Cardiac muscle cell (in vitro differentiated cells and primary cell): ENCODE measurements at regions not wholly inside any gene's neighbourhood (a gene's known extent, or its start where the extent isn't known, plus 50 kb on each side); places are given as distances from the start of the nearest gene placed in this dataset.

Experiments
- DNase-seq, 2 donors: peaks; one replicate each; pipeline versions ENCODE4 v3.0.0 to v3.0.0-alpha.2; 2010 to 2017; ENCODE audit warnings: low read depth in 1 of 2, low spot score in 1 of 2
- H3K27ac ChIP-seq: fragments of 200-600 bp; sonication (generic); 2 replicates; pipeline ENCODE4 v1.5.1; 2016
- H3K27me3 ChIP-seq: fragments of 200-600 bp; sonication (generic); 2 replicates; pipeline ENCODE4 v1.6.0; 2016; ENCODE audit warnings: control low read depth
- H3K36me3 ChIP-seq: fragments of 200-600 bp; sonication (generic); 2 replicates; pipeline ENCODE4 v1.5.1; 2016; ENCODE audit warnings: control low read depth
- H3K4me1 ChIP-seq: fragments of 200-600 bp; sonication (generic); 2 replicates; pipeline ENCODE4 v1.8.1; 2017; ENCODE audit warnings: low read depth, mild to moderate bottlenecking, mixed run types
- H3K4me3 ChIP-seq: fragments of 200-600 bp; sonication (generic); 2 replicates; pipeline ENCODE4 v1.5.1; 2016; ENCODE audit warnings: mild to moderate bottlenecking
- H3K9me3 ChIP-seq: fragments of 200-600 bp; sonication (generic); 2 replicates; pipeline ENCODE4 v1.5.1; 2017; ENCODE audit warnings: low read depth, mild to moderate bottlenecking, control low read depth
- TF ChIP-seq, protein P1 (sequence below): IDR thresholded peaks from 2 replicates; pipeline ENCODE4 v1.5.1; 2012; ENCODE audit warnings: low read depth, mild to moderate bottlenecking, low read length

DNA sequence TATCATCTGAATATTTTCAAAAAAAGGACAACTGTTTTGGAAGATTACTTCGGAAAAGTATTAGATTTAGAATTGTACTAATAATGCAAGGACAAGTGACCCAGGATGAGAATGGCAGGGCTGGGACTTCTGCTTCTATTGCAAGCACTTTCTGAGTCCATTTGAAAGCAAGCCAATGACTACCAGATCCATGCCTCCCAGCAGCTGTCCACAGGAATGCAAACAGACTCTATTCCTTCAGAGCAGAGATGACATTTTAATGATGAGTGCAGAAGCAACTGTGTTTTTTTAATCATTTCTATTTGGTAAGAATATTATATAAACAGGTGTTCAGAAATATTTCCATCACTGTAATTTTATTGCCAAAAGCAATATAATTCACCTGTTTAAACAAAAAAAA is 456.7 kb downstream of the SOX11 start:
- TF ChIP-seq, protein P1, sequence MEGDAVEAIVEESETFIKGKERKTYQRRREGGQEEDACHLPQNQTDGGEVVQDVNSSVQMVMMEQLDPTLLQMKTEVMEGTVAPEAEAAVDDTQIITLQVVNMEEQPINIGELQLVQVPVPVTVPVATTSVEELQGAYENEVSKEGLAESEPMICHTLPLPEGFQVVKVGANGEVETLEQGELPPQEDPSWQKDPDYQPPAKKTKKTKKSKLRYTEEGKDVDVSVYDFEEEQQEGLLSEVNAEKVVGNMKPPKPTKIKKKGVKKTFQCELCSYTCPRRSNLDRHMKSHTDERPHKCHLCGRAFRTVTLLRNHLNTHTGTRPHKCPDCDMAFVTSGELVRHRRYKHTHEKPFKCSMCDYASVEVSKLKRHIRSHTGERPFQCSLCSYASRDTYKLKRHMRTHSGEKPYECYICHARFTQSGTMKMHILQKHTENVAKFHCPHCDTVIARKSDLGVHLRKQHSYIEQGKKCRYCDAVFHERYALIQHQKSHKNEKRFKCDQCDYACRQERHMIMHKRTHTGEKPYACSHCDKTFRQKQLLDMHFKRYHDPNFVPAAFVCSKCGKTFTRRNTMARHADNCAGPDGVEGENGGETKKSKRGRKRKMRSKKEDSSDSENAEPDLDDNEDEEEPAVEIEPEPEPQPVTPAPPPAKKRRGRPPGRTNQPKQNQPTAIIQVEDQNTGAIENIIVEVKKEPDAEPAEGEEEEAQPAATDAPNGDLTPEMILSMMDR: no peak
- no peak for DNase-seq
- Histone ChIP-seq H3K36me3 (no peaks in the 10 kb centered on the region), H3K4me1 (peaks cover 5% of the 10 kb centered on the region), H3K27me3 (no peaks in the 10 kb centered on the region), H3K9me3 (no peaks in the 10 kb centered on the region), H3K4me3 (no peak overlapping the region), H3K27ac (no peak overlapping the region)

DNA sequence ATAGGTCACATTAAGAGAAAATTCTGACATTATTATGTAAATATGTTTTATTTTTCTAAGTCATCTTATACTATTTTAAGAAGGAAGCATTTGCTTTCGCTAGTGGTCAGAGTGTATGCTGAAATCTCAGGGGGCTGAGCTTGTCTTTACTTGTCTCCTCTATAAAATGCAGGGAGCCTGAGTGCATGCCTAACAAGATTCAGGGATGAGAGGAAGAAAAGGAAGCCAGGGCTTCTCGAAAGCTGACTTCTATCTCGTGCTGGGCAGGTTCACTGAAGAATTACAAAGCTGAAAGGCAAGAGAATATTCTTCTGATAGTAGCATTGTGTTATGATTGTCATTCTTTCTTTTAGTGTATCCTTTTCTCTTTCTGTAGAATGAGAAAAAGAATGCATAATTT is 467.4 kb downstream of the SOX11 start:
- H3K27ac ChIP-seq: no peak overlapping the region
- H3K36me3 ChIP-seq: no peaks in the 10 kb centered on the region

DNA sequence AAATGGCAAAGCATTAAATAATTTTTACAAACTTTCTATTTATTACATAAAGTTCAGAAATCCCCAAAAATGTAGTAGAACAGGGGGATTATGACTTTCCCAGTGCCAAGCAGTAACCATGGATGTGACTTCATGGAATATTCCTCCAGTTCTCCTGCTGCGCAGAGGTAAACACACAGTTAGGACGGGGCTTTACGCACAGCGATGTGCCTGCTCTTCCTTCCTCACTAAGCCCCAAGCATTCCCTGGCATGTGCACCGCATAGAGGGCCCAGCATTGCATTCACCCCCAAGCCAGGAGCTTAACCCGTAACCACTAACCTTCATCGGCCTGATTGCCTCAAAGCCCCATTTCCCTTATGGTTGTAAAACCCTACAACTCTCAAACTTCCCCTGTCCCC is 471.7 kb downstream of the SOX11 start:
- H3K4me3 ChIP-seq: no peak overlapping the region
- no peaks in the 10 kb centered on the region for H3K36me3 ChIP-seq
- H3K4me1 ChIP-seq: peaks cover 13% of the 10 kb centered on the region
- TF ChIP-seq, protein P1: no peak
- DNase-seq: no peak
- H3K9me3 ChIP-seq: no peaks in the 10 kb centered on the region
- no peaks in the 10 kb centered on the region for H3K27me3 ChIP-seq
- H3K27ac ChIP-seq: no peak overlapping the region

More for the DNA sequence above, 467.4 kb downstream of the SOX11 start:
- DNase-seq: no peak
- TF ChIP-seq, protein P1: no peak
- H3K4me3 ChIP-seq: no peak overlapping the region
- no peaks in the 10 kb centered on the region for H3K27me3 ChIP-seq
- no peaks in the 10 kb centered on the region for H3K9me3 ChIP-seq
- no peaks in the 10 kb centered on the region for H3K4me1 ChIP-seq

DNA sequence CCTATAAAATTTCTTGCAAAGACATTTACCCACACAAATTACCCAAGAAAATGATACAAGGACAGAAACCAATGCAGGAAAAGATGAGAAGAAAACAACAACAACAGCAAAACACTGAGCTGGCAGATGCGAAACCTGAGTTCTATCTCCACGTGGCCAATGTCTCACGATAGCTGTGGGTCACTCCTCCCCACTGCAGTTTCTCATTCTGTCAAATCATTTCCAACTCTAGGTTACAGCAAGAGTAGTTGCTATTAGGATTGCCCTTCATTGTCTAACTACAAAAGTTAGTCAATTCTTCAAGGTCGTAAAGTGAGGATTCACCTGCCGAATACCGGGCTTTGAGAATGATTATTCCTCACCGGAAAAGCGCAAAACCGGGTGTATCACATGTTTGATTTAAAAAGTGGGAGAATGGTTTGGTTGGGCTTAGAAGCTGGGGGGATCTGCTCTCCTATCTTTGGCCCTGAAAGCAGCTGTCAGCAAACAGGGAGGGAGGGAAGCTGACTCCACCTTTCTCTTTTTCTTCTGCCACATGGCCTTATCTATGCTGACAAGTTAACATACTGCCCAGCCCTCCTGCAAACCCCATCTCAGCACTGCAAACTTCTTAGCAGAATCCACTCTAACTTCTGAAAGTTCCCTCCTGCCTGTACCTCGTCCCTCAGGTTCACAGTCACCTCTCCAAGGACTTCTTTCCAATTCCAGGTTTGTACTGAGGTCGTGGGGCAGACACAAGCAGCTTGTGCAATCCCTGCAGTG is 473.0 kb downstream of the SOX11 start:
- Histone ChIP-seq H3K36me3 (no peaks in the 10 kb centered on the region), H3K9me3 (no peaks in the 10 kb centered on the region), H3K27ac (peak overlapping the region; percentile 25), H3K4me3 (no peak overlapping the region), H3K4me1 (peaks cover 13% of the 10 kb centered on the region), H3K27me3 (no peaks in the 10 kb centered on the region)
- peak in 1 of 2 donors; percentile 45 for DNase-seq
- TF ChIP-seq, protein P1: no peak

DNA sequence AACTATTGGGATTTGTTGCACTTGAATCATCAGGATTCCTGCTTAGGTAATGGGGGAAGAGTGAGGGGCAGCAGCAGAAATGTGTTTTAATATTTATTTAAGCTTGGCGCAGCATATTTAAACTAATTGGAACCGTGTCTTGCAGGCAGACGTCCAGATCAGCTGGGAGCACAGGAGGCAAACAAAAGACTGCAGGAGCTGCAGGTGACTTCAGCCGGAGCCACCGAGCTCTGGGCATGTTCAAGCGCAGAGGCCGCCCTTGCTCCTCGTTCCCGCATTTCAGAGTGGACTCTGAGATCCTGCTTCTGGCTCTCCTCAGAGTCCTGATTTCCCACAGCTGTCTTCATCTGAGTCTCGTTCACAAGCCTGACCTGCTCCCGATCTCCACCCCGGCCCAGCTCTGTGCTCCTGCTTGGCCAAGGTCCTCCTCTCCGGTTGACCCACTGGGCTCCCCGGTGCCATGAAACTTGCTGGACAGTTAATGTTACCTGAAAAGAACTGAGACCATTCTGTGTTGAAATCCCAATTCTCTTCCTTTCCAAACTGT is 475.5 kb downstream of the SOX11 start:
- no peak overlapping the region for H3K27ac ChIP-seq
- H3K9me3 ChIP-seq: no peaks in the 10 kb centered on the region
- TF ChIP-seq, protein P1: no peak
- H3K4me1 ChIP-seq: peaks cover 13% of the 10 kb centered on the region
- H3K4me3 ChIP-seq: no peak overlapping the region
- H3K27me3 ChIP-seq: no peaks in the 10 kb centered on the region
- H3K36me3 ChIP-seq: no peaks in the 10 kb centered on the region
- DNase-seq: no peak
